ENCODE measurements at regions not wholly inside any gene's neighbourhood (a gene's known extent, or its start where the extent isn't known, plus 50 kb on each side); places are given as distances from the start of the nearest gene placed in this dataset.

GRCh38 chr2:9738062-9738461, 105.2 kb upstream of the TAF1B start:
- H3K4me1 ChIP-seq (ENCODE audit: control insufficient read depth in 1 of 2, insufficient read depth in 2 of 2, low read length in 2 of 2): peaks cover 12% of the 10 kb centered on the region in 2 donors
- DNase-seq: no peak
- no peak overlapping the region for H3K4me3 ChIP-seq (replicated peaks in 1 of 3; ENCODE audit: low read depth in 2 of 3, low read length in 3 of 3)
- H2AFZ ChIP-seq (ENCODE audit: insufficient read depth, low read depth, low read length, poor library complexity, severe bottlenecking): no peak overlapping the region
- intact Hi-C loops (cut with micrococcal nuclease): loop anchor here in 1 of 2 donors (1.0 to 5.0 kb wide), 2 partner anchors 15 to 59 kb away; no protein-coding TSS in a partner anchor
- no peaks in the 10 kb centered on the region for H4K20me1 ChIP-seq (ENCODE audit: insufficient read depth, low read length)
- H3K9ac ChIP-seq (ENCODE audit: insufficient read depth, low read length, poor library complexity, severe bottlenecking): no peak overlapping the region
- no peaks in the 10 kb centered on the region for H3K36me3 ChIP-seq (replicated peaks in 1 of 2; ENCODE audit: control insufficient read depth in 1 of 2, insufficient read depth in 2 of 2, low read length in 2 of 2)
- H3K9me3 ChIP-seq (replicated peaks in 1 of 2; ENCODE audit: control insufficient read depth in 1 of 2, insufficient read depth in 1 of 2, low read length in 2 of 2): peaks cover 5 to 10% of the 10 kb centered on the region in 2 donors
- 83% methylated on average over 1 of the region's 5 CpGs for WGBS (ENCODE audit: insufficient coverage)
- Mint-ChIP-seq H3K4me1 (peaks cover 25% of the 10 kb centered on the region), H3K36me3 (no peaks in the 10 kb centered on the region), H3K27me3 (ENCODE audit: low read depth in 3 of 3) (peaks cover 4 to 14% (median 5%) of the 10 kb centered on the region in 3 donors), H3K9me3 (peaks cover 12 to 19% (median 16%) of the 10 kb centered on the region in 7 donors), H3K27ac (peak overlapping the region in 3 of 7 donors; percentile 57 to 89 (median 85)), H3K4me3 (no peak overlapping the region)
- no peak overlapping the region for H3K4me2 ChIP-seq (replicated peaks; ENCODE audit: extremely low read depth, low read length, poor library complexity, severe bottlenecking)
- H3K79me2 ChIP-seq (ENCODE audit: insufficient read depth, low read length): no peaks in the 10 kb centered on the region
- H3K27ac ChIP-seq (ENCODE audit: low read depth in 1 of 2, low read length in 2 of 2): no peak overlapping the region
- no peak for TF ChIP-seq CTCF (IDR thresholded peaks at IDR 0.05)
- no peaks in the 10 kb centered on the region for H3K27me3 ChIP-seq (ENCODE audit: control insufficient read depth in 2 of 2, insufficient read depth in 2 of 2, low read length in 2 of 2)

GRCh38 chr2:9738535-9739496, 104.5 kb upstream of the TAF1B start:
- peak overlapping the region in 1 of 2 donors; percentile 49 for H3K27ac ChIP-seq (ENCODE audit: low read depth in 1 of 2, low read length in 2 of 2)
- H3K4me3 ChIP-seq (replicated peaks in 1 of 3; ENCODE audit: low read depth in 2 of 3, low read length in 3 of 3): peak overlapping the region in 2 of 3 experiments; percentile 31 to 58
- Mint-ChIP-seq H3K4me3 (peak overlapping the region; percentile 81 to 83), H3K27me3 (ENCODE audit: low read depth in 3 of 3) (peaks cover 4 to 14% (median 5%) of the 10 kb centered on the region in 3 donors), H3K27ac (peak overlapping the region; percentile 59 to 89 (median 70)), H3K9me3 (peaks cover 12 to 19% (median 16%) of the 10 kb centered on the region in 7 donors), H3K4me1 (peaks cover 25% of the 10 kb centered on the region), H3K36me3 (no peaks in the 10 kb centered on the region)
- TF ChIP-seq CTCF (IDR thresholded peaks at IDR 0.05): no peak
- H4K20me1 ChIP-seq (ENCODE audit: insufficient read depth, low read length): no peaks in the 10 kb centered on the region
- 69% methylated on average over 13 of the region's 23 CpGs for WGBS (ENCODE audit: insufficient coverage)
- H3K4me2 ChIP-seq (replicated peaks; ENCODE audit: extremely low read depth, low read length, poor library complexity, severe bottlenecking): peak overlapping the region; percentile 53
- H3K4me1 ChIP-seq (ENCODE audit: control insufficient read depth in 1 of 2, insufficient read depth in 2 of 2, low read length in 2 of 2): peaks cover 12% of the 10 kb centered on the region in 2 donors
- peak; percentile 74 to 86 (median 85) for DNase-seq
- no peaks in the 10 kb centered on the region for H3K36me3 ChIP-seq (replicated peaks in 1 of 2; ENCODE audit: control insufficient read depth in 1 of 2, insufficient read depth in 2 of 2, low read length in 2 of 2)
- H2AFZ ChIP-seq (ENCODE audit: insufficient read depth, low read depth, low read length, poor library complexity, severe bottlenecking): peak overlapping the region; percentile 58
- no peaks in the 10 kb centered on the region for H3K79me2 ChIP-seq (ENCODE audit: insufficient read depth, low read length)
- intact Hi-C loops (cut with micrococcal nuclease): loop anchor here in 1 of 2 donors (1.0 to 5.0 kb wide), 2 partner anchors 14 to 58 kb away; no protein-coding TSS in a partner anchor
- H3K27me3 ChIP-seq (ENCODE audit: control insufficient read depth in 2 of 2, insufficient read depth in 2 of 2, low read length in 2 of 2): no peaks in the 10 kb centered on the region
- H3K9ac ChIP-seq (ENCODE audit: insufficient read depth, low read length, poor library complexity, severe bottlenecking): peak overlapping the region; percentile 19
- H3K9me3 ChIP-seq (replicated peaks in 1 of 2; ENCODE audit: control insufficient read depth in 1 of 2, insufficient read depth in 1 of 2, low read length in 2 of 2): peaks cover 5 to 10% of the 10 kb centered on the region in 2 donors
